ENCODE measurements at regions not wholly inside any gene's neighbourhood (a gene's known extent, or its start where the extent isn't known, plus 50 kb on each side); places are given as distances from the start of the nearest gene placed in this dataset.

DNA sequence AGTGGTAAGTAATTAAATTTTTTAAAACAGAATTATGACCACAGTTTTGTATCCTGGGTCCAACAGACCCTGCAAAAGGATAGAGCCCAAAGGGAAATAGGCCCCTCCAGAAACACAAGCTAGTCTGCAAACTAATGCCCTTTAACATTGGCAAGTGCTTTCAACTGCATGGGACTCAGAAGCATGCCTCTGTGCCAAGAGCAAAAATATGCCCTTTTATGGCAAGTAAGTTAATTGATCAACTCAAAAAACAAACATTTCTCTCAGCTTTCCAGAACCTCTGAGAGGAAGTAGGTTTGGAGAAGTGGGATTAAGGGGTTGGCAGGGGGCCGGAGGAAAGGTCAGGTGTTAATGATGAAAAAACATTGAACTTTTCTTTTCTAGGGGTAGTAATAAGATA, 186.6 kb upstream of the PRSS1 start:
- no peak for TF ChIP-seq POLR2AphosphoS5 (IDR thresholded peaks at IDR 0.05)
- TF ChIP-seq, protein P1, sequence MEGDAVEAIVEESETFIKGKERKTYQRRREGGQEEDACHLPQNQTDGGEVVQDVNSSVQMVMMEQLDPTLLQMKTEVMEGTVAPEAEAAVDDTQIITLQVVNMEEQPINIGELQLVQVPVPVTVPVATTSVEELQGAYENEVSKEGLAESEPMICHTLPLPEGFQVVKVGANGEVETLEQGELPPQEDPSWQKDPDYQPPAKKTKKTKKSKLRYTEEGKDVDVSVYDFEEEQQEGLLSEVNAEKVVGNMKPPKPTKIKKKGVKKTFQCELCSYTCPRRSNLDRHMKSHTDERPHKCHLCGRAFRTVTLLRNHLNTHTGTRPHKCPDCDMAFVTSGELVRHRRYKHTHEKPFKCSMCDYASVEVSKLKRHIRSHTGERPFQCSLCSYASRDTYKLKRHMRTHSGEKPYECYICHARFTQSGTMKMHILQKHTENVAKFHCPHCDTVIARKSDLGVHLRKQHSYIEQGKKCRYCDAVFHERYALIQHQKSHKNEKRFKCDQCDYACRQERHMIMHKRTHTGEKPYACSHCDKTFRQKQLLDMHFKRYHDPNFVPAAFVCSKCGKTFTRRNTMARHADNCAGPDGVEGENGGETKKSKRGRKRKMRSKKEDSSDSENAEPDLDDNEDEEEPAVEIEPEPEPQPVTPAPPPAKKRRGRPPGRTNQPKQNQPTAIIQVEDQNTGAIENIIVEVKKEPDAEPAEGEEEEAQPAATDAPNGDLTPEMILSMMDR (IDR thresholded peaks at IDR 0.05): no peak
